Mucosa of descending colon (tissue), 3 donors: ENCODE measurements at regions not wholly inside any gene's neighbourhood (a gene's known extent, or its start where the extent isn't known, plus 50 kb on each side); places are given as distances from the start of the nearest gene placed in this dataset.

Experiments
- ATAC-seq: fragments of 200-7000 bp; cut with Tn5 transposase; one replicate; pipeline ENCODE4 v1.9.1; 2020; ENCODE audit warnings: mild to moderate bottlenecking, moderate library complexity
- DNase-seq, 3 donors: peaks; one replicate each; pipeline ENCODE4 v3.0.0-alpha.2; 2020
- H3K36me3 ChIP-seq: fragments of 200-600 bp; one replicate; pipeline ENCODE4 v1.8.0; 2021; ENCODE audit warnings: low read depth, mild to moderate bottlenecking
- H3K4me1 ChIP-seq: fragments of 200-600 bp; one replicate; pipeline ENCODE4 v1.8.0; 2021; ENCODE audit warnings: low read depth, mild to moderate bottlenecking
- H3K4me3 ChIP-seq: fragments of 200-600 bp; one replicate; pipeline ENCODE4 v1.8.0; 2021; ENCODE audit warnings: mild to moderate bottlenecking
- H3K9me3 ChIP-seq: fragments of 200-600 bp; one replicate; pipeline ENCODE4 v1.8.0; 2021; ENCODE audit warnings: mild to moderate bottlenecking
- CTCF ChIP-seq: fragments of 200-600 bp; IDR thresholded peaks from one replicate; pipeline ENCODE4 v1.8.0; 2022; ENCODE audit warnings: antibody characterized with exemption, mild to moderate bottlenecking
- intact Hi-C, 2 donors: fragments of 100-400 bp; cut with DNase I in 1 of 2; cut with micrococcal nuclease in 1 of 2; formaldehyde crosslinking; loops; one replicate each; pipeline versions ENCODE4 v1.11.0 to v1.11.1; 2022; cut with DNase I, micrococcal nuclease
- donor health status: DM: no; HTN: no; CAD: no; lungs with moderate emphysema.
- donor health status: DM: no; HTN: no; CAD: no.
- donor health status: DM: no; HTN: yes; CAD: no.

- no peak overlapping the region for H3K4me3 ChIP-seq
- intact Hi-C loops: no loop called here
- TF ChIP-seq CTCF: no peak
- no peaks in the 10 kb centered on the region for H3K36me3 ChIP-seq
- no peaks in the 10 kb centered on the region for H3K9me3 ChIP-seq
- no peaks in the 10 kb centered on the region for H3K4me1 ChIP-seq
- DNase-seq (no peak), ATAC-seq (no peak)
Observed at GRCh38 chr6:160899671-160900430, 91.7 kb upstream of the MAP3K4 start.

- intact Hi-C loops: no loop called here
- DNase-seq (no peak), ATAC-seq (no peak)
- no peaks in the 10 kb centered on the region for H3K9me3 ChIP-seq
- H3K36me3 ChIP-seq: no peaks in the 10 kb centered on the region
- no peaks in the 10 kb centered on the region for H3K4me1 ChIP-seq
- no peak overlapping the region for H3K4me3 ChIP-seq
- no peak for TF ChIP-seq CTCF
Observed at GRCh38 chr6:160911949-160912348, 79.6 kb upstream of the MAP3K4 start.

- no peak overlapping the region for H3K4me3 ChIP-seq
- H3K9me3 ChIP-seq: no peaks in the 10 kb centered on the region
- ATAC-seq (no peak), DNase-seq (no peak)
- no peaks in the 10 kb centered on the region for H3K4me1 ChIP-seq
- intact Hi-C loops: no loop called here
- no peak for TF ChIP-seq CTCF
- H3K36me3 ChIP-seq: no peaks in the 10 kb centered on the region
Observed at GRCh38 chr6:160912411-160912810, 79.2 kb upstream of the MAP3K4 start.

GRCh38 chr6:160917572-160917971 lies 74.0 kb upstream of the MAP3K4 start:
- ATAC-seq: no peak
- no peak for TF ChIP-seq CTCF
- Histone ChIP-seq H3K9me3 (no peaks in the 10 kb centered on the region), H3K4me3 (no peak overlapping the region), H3K36me3 (no peaks in the 10 kb centered on the region), H3K4me1 (no peaks in the 10 kb centered on the region)
- intact Hi-C loops: no loop called here
- no peak for DNase-seq

- intact Hi-C loops: no loop called here
- DNase-seq (peak in 1 of 3 donors; percentile 36), ATAC-seq (peak; percentile 58)
- Histone ChIP-seq H3K4me1 (no peaks in the 10 kb centered on the region), H3K4me3 (no peak overlapping the region), H3K36me3 (no peaks in the 10 kb centered on the region), H3K9me3 (no peaks in the 10 kb centered on the region)
- TF ChIP-seq CTCF: no peak
Observed at GRCh38 chr6:160919723-160920440, 71.7 kb upstream of the MAP3K4 start.
